Fibroblast of the aortic adventitia (primary cell): ENCODE measurements at regions not wholly inside any gene's neighbourhood (a gene's known extent, or its start where the extent isn't known, plus 50 kb on each side); places are given as distances from the start of the nearest gene placed in this dataset.

Experiments
- DNase-seq: peaks from one replicate; pipeline ENCODE4 v3.0.0-alpha.2; 2010; ENCODE audit warnings: low read depth
- H3K4me3 ChIP-seq: 2 replicates; pipeline ENCODE4 v1.5.1; 2011; ENCODE audit warnings: low read depth, mild to moderate bottlenecking, control low read depth, low read length, moderate library complexity
- TF ChIP-seq, protein P1 (sequence below): IDR thresholded peaks from 2 replicates; pipeline ENCODE4 v1.5.1; 2011; ENCODE audit warnings: mild to moderate bottlenecking, low read length, control low read depth, inconsistent platforms; ENCODE audit not compliant: insufficient read depth

DNA sequence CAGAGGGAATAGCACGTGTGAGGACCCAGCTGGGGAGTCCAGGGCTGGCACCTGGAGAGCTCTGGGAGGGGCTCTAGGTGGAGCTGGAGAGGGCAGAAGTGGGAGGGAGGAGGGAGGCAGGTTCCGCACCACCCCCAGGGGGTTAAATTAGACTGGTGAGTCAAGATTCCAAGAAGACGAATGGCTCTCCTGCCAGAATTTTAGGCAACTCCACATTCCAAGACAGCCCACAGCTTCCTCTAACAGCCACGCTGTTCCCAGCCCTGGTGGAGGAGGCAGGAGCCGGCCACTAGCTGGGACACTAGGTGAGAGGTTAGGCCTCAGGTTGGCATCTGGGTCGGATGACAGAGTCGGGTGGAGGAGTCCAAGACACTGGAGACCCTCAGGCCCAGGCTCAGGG lies 60.2 kb downstream of the TFAP2C start:
- no peak for DNase-seq
- H3K4me3 ChIP-seq = no peak overlapping the region
- TF ChIP-seq, protein P1, sequence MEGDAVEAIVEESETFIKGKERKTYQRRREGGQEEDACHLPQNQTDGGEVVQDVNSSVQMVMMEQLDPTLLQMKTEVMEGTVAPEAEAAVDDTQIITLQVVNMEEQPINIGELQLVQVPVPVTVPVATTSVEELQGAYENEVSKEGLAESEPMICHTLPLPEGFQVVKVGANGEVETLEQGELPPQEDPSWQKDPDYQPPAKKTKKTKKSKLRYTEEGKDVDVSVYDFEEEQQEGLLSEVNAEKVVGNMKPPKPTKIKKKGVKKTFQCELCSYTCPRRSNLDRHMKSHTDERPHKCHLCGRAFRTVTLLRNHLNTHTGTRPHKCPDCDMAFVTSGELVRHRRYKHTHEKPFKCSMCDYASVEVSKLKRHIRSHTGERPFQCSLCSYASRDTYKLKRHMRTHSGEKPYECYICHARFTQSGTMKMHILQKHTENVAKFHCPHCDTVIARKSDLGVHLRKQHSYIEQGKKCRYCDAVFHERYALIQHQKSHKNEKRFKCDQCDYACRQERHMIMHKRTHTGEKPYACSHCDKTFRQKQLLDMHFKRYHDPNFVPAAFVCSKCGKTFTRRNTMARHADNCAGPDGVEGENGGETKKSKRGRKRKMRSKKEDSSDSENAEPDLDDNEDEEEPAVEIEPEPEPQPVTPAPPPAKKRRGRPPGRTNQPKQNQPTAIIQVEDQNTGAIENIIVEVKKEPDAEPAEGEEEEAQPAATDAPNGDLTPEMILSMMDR = no peak

DNA sequence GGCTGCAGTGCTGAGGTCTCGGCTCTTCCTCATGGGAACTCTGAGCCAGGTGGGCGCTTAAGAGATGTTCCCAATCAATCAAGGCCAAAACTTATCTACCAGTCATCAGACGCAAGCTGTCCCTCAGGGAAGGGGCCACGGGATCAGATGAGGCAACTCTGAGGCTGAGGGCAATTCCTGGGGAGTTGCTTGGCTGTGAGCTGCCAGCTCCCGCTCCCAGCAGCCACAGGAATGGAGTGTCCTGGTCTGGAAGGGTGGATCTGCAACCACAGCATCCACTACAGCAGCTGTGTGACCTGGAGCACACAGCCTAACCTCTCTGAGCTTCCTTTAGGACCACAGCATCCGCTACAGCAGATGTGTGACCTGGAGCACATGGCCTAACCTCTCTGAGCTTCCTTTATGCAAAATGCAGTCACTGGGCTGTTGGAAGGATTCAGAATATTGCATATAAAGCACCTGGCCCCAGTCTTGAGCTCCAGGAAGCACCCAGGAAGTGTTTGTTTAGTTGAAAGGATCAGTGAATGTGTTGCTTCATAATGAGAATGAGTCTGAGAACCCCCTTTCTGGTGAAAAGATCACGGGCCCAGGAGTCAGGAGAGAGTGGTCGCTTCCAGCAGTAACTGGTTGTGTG lies 60.9 kb downstream of the TFAP2C start:
- no peak overlapping the region for H3K4me3 ChIP-seq
- TF ChIP-seq, protein P1 = no peak
- no peak for DNase-seq

DNA sequence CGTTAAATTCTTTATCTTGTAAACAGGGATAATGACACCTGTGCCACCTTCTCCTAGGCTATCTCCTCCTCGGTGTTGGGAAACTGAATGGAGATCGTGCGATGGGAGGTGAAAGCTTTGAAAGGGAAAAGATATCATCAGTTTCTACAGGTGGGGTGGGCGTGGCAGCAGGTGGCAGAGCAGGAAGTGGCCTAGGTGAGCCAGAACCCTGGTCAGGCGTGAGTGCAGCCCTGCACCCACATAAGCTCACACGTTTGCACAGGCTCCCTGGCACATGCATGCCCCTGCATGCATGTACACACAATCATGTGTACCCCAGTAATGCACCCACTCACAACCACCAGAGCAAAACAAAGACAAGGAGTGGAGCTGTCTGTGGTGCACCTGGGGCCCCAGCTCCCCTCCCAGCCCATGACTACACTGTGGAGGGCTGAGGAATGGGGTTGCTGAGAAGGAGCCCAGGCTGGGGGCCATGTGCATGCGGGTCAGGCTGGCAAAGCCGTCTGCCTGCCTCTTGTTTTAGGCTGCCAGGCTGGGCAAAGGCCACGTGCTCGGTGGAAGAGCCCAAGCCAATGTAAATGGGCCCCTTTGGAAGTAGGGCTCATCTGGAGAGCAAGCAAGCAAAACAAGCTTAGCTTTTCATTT lies 61.5 kb downstream of the TFAP2C start:
- no peak overlapping the region for H3K4me3 ChIP-seq
- TF ChIP-seq, protein P1 = no peak
- no peak for DNase-seq

DNA sequence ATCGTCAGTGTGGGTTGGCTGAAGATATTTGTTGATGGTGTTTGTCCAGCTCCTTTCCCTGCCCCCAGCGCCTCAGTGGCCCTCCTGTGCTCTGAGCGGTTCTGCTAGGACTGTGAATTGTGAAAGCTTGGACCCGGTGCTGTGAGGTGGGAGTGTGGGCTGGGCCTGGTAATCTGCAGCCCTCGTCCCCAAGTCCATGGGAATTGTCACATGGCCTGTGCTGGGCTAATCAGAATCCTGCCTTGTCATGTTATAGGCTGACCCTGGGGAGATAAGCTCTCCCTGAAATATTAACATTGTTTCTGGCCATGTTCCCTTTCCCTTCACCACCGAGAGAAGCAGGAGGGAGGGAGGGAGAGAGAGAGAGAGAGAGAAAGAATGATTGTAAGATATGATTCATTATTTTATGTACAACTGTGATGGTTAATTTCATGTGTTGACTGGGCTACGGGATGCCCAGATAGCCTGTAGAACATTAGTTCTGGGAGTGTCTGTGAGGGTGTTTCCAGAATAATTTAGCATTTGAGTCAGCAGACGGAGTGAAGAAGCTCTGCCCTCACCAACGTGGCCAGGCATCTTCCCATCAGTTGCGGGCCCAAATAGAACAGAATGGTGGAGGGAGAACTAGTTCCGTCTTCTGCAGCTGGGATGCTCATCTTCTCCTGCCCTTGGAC lies 62.4 kb downstream of the TFAP2C start:
- TF ChIP-seq, protein P1 = no peak
- DNase-seq = no peak
- H3K4me3 ChIP-seq = no peak overlapping the region

DNA sequence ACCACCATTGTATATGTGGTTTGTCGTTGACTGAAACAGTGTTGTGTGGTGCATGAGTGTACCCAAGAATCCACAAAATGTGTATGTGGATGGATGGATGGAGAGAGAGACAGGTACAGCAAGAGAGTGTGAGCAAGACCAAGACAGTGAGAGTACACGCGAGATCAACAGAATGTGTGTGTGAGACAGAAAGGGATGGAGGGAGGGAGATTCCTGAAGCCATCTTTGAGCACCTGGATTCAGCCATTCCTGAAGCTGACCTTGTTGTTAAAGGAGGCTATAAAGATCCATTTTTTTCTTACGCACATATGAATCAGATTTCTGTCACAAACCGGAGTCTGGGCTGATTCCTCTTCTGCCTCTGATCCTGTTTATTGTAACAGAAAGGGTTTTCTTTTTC lies 64.1 kb downstream of the TFAP2C start:
- no peak overlapping the region for H3K4me3 ChIP-seq
- TF ChIP-seq, protein P1 = no peak
- DNase-seq = no peak

DNA sequence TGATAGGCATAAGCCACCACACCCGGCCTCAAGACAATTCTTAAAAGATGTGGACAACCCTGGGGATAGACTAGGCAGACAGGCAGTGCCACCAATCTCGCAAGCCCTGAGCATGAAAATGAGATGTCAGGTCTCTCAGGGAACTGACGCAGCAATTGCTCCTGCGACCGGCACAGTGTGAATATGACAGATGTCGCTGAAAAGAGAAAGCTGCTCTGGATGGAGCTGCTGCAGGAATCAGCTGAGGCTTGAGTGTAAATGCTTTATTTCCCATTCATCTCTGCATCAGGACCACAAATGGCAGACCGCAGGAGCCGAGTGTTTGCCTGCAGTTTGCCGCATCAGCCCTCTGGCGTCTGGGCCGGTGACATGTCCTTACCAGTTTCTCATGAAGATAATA lies 68.4 kb downstream of the TFAP2C start:
- H3K4me3 ChIP-seq = no peak overlapping the region
- no peak for DNase-seq

More for the DNA sequence above, 68.4 kb downstream of the TFAP2C start:
- TF ChIP-seq, protein P1 = no peak
